H1 (cell line): ENCODE measurements at regions not wholly inside any gene's neighbourhood (a gene's known extent, or its start where the extent isn't known, plus 50 kb on each side); places are given as distances from the start of the nearest gene placed in this dataset.

ENCODE experiments used
- EGR1 ChIP-seq: IDR thresholded peaks from 2 replicates; pipeline ENCODE4 v1.6.1; 2011; ENCODE audit warnings: low read depth, low read length, borderline replicate concordance
- KDM5A ChIP-seq: fragments of 200-600 bp; IDR thresholded peaks from 2 replicates; pipeline ENCODE4 v1.7.1; 2012; ENCODE audit warnings: mild to moderate bottlenecking, low read length, inconsistent platforms, mixed read lengths
- RAD21 ChIP-seq, 2 experiments: IDR thresholded peaks in 1 of 2; conservative IDR thresholded peaks in 1 of 2; 2 replicates each; pipeline ENCODE4 v1.6.1; 2011; ENCODE audit warnings: low read depth in 2 of 2, low read length in 2 of 2, improper control_type of control experiment in 1 of 2, inconsistent platforms in 1 of 2, mild to moderate bottlenecking in 1 of 2, moderate library complexity in 1 of 2
- SAP30 ChIP-seq: fragments of 300-600 bp; sonication (generic); IDR thresholded peaks from 2 replicates; pipeline ENCODE4 v1.7.1; 2012; ENCODE audit warnings: low read length, moderate library complexity, mild to moderate bottlenecking, inconsistent platforms; ENCODE audit not compliant: insufficient read depth, insufficient replicate concordance
- TEAD4 ChIP-seq: IDR thresholded peaks from 2 replicates; pipeline ENCODE4 v1.6.1; 2012; ENCODE audit warnings: low read depth, low read length, inconsistent platforms, mixed read lengths
- YY1 ChIP-seq: IDR thresholded peaks from 2 replicates; pipeline ENCODE4 v1.6.1; 2011; ENCODE audit warnings: low read depth, mild to moderate bottlenecking, low read length

GRCh38 chr20:50266293-50267040, 75.8 kb downstream of the CEBPB start (continued):
- TF ChIP-seq SAP30 (no peak), YY1 (no peak), RAD21 (IDR thresholded peaks at IDR 0.05 in 1 of 2, conservative IDR thresholded peaks at IDR 0.05 in 1 of 2; ENCODE audit: low read depth in 2 of 2, low read length in 2 of 2) (no peak), TEAD4 (no peak), EGR1 (no peak), KDM5A (no peak)
- TF ChIP-seq, all 59 proteins: peak for 0
